Right renal pelvis (tissue), 4 donors: ENCODE measurements at regions not wholly inside any gene's neighbourhood (a gene's known extent, or its start where the extent isn't known, plus 50 kb on each side); places are given as distances from the start of the nearest gene placed in this dataset.

Experiments
- DNase-seq, 4 donors: peaks; one replicate each; pipeline ENCODE4 v3.0.0-alpha.2; 2013; ENCODE audit warnings: low read depth in 4 of 4, low spot score in 3 of 4, missing footprints in 1 of 4

DNA sequence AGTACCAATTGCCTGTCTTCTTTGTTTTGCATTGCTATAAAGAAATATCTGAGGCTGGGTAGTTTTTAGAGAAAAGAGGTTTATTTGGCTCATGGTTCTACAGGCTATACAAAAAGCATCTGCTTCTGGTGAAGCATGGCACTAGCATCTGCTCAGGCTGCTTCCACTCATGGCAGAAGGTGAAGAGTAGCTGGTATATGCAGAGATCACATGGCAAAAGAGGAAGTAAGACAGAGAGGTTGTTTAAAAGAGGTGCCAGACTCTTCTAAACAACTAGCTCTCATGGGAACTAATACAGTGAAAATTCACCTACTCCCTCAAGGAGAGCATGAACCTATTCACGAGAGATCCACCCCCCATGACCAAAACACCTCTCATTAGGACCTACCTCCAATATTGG lies 56.7 kb upstream of the GUCA2B start:
- DNase-seq, result no peak

DNA sequence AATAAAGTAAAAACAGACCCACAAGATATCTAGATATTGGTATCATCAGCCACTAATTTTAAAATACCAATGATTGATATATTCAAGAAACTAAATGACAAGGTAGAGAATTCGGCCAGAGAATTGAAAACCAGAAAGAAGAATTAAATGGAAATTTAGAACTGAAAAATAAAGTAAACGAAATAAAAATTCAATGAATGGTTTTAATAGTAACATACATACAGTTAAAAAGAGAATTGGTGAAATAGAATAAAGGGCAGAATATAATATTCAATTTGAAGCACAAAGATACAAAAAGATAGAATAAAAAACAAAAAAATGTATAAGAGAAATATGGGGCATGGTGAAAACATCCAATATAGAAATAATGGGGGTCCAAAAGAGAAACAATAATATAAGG lies 64.0 kb upstream of the GUCA2B start:
- no peak for DNase-seq

DNA sequence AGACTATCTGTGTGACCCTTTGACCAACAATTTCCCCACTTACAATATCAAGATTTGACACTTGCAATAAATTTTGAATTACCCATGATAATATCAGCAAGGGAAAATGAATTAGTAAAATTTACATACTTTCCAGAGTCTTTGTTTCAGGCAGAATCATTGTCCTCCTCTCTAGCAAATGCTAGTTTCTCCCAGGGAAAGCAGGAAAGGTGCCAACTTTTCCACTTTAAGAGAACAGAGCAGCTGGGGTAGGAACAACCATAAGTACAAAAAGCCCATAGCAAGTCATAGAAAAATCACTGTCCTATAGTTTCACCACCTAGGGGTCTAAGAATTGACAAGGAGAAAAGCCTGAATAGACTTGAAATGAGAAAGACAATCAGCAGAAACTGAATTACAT lies 67.1 kb upstream of the GUCA2B start:
- DNase-seq, result no peak

DNA sequence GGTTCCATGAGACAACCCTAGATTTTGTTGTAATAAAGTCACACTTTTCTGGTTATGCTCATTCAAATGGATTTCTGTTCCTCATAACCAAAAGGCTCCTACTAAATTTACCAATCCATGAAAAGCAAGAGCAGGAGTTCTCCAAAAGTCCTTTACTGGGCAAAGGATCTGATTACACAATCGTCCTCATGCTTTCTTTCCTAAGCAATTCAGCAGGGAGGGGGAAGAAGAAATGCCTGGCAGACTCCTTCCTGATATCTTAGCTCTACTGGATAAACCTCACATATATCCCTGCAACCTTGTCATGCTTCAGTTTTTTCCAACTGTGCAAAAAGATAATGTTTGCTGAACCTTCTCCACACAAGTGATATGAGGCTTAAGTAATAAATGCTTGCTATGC lies 67.6 kb upstream of the GUCA2B start:
- DNase-seq, result no peak

DNA sequence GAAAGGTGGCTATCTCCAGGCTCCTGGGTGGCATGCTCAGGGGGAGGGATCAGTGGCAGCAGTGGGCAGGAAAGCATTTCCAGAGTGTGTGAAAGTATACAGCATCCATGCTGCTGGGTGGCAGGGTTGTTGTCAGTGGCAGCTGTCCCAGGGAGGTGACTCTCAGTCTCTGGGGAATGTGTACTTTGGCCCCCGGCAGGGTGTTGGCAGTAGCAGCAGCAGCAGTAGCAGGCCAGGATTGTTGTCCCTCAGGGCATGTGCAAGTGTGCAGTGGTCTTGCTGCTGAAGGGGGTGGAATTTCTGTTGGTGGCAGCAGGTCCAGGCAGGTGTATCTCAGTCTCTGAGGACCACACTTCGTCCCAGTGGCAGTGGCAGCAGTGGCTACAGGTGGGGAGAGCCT lies 71.7 kb upstream of the GUCA2B start:
- DNase-seq, result no peak

DNA sequence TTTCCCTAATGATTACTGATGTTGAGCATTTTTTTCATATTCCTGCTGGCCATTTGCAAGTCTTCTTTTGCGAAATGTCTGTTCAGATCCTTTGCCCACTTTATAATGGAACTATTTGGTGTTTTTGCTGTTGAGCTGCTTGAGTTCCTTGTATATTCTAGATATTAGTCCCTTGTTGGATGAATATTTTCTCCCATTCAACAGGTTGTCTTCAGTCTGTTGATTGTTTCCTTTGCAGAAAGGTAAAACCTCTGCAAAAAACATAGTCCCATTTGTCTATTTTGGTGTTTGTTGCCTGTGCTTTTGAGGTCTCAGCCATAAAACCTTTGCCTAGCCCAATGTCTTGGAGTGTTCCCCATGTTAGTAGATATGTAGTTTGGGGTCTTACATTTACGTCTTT lies 78.0 kb upstream of the GUCA2B start:
- DNase-seq, result no peak

DNA sequence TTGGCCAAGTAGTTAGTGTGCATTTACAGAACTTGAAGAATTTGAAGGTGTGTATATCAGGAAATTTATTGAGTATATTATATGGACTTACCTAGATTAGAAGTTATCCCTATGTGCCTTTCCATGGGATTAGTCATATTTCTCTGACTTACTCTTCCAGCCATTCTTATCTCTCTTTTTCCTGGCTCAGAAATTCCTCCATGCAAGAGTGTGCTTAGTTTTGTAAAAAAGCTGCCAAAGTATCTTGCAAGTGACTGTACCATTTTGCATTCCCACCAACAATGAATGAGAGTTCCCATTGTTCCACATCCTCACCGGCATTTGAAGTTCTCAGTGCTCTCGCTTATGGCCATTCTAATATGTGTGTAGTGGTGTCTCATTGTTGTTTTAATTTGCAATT lies 82.2 kb upstream of the GUCA2B start:
- no peak for DNase-seq

DNA sequence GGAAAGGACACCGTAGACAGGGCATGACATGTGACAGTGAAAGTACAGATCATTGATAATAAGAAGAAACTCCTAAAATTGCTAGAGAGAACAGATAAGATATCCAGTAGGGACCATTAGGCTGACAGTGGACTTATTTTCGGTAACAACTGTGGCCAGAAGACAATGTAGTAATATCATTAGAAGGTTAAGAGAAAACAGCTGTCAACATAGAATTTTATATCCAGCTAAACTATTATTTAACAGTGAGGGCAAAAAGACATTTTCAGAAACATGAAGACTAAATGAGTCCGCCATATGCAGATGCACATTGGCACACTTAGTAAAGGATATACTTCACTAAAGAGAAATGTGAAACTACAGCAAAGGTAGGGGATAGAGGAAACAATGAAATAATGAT lies 95.4 kb upstream of the GUCA2B start:
- DNase-seq, result no peak

DNA sequence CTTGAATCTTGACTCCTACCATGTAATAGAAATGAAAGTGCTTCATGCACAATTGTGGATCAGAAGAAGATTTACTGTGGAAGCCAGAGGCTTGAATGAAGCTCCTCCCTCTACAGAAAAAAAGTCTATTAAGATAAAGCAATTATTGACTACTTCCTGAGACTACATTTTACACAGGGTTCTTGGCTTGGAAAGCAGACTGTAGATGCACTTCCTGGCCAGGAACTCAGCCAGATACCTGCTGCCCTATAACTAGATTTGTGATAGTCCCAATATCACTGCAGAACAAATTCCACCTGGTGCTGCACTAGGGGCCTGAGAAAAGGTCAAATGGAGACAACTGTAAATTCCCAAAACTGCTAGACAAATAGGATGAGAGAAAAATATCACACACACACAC lies 96.8 kb upstream of the GUCA2B start:
- DNase-seq, result no peak

DNA sequence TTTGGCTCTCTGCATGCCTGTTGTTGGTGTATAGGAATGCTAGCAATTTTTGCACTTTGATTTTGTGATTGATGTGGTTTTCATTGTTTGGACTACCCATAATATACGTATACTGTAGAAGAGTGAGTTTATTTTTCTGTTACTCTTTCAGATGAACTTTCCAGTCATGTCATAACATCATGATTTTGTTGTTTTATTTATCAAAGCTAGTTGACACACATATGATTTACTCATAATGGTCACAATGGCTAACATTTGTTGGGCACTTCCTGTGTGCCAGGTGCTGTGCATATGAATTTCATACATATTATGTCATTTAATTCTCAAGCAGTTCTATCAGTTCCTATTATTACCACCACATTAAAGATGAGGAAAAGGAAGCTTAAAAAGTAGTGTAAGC lies 98.1 kb upstream of the GUCA2B start:
- DNase-seq, result no peak

DNA sequence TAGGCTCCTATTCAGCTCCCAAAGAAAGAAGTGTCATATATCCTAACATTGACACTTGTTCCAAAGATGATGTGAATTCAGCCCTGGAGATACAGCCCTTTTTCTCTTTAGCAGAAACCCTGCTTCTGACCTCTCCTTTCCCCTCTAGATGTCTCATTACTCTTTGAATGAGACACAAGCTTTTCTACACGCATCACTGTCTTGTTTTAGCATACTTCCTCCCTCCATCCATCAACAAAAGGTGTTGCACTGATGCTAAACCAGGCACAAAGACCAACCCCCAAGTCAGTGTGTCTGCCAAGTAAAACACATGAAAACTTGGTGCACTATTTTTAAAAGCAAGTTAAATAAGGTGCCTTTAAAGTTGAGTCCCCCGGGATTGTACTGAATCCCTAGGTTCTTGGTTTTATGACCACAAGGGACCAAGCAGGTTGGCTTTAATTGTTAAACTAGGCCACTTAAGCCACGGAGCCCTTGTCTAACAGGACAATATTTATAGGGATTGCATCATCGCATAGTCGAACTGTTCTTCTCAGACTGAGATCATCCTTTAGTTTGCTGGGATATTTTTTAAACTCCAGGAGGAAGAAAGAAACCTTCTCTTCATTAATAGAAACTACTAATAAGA lies 101.0 kb upstream of the GUCA2B start:
- DNase-seq, result no peak

DNA sequence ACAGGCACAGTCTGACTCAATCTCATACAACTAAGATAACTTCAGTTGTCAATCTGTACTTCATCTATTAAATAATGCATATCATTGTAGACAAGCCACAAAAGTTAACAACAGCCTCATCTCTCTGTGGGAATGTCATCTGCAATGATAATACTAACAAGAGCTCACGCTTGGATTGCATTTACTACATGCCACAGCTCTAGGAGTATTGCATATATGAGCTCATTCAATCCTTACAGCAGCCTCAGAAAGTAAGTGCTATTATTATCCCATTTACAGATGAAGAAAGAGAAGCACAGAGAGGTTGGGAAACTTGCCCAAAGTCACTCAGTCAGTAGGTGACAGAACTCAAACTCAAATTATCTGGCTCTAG lies 105.7 kb upstream of the GUCA2B start:
- DNase-seq, result no peak

DNA sequence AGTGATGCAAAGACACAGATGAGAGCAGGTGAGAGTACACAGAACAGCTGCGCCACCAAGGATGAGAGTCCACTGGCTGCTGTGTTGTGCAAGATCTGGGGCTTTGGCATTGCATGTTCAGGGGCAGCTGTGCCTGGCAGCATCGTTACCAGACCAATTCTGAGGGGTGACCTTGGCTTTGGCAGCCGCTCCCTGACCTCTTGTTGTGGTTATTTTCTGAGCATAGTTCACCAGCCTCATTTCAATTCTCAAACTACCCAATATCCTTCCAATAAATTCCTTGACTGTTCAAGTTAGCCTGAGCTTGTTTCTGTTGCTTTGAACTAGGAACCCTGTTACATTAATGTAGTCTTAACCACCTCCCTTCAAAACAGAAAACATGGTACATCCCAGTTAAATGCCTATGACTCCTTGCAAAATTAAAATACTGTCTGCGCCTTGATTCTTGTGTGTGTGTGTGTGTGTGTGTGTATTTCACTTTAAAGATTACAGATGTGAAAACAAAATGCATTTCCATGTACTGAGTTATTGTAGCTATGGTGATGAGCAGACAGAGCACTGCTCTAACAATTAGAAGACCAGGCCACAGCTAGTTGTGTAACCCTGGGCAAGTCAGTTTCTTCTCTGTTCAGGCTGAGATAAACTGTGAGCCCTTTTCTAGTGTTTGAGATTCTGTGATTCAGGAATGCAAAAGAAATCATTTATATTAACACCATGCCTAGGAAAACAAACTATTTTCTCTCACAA lies 106.3 kb upstream of the GUCA2B start:
- no peak for DNase-seq

DNA sequence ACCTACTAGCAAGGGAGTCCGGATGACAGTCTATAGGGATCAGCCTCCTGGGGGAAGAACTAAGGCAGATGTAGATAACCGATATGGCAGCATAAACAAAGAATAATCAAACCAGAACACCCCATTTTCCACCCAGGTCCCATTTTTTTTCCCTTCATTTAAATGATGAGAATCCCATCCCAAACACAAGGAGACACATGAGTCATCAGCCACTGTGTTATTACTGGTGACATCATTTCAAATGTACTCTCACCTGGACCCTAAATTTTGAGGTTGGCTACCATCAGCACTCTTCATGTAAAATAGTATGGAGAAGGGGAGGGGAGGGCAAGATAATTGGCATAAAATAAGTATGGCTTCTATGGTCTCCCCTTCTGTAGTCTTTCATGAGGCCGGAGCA lies 108.9 kb upstream of the GUCA2B start:
- DNase-seq, result no peak

DNA sequence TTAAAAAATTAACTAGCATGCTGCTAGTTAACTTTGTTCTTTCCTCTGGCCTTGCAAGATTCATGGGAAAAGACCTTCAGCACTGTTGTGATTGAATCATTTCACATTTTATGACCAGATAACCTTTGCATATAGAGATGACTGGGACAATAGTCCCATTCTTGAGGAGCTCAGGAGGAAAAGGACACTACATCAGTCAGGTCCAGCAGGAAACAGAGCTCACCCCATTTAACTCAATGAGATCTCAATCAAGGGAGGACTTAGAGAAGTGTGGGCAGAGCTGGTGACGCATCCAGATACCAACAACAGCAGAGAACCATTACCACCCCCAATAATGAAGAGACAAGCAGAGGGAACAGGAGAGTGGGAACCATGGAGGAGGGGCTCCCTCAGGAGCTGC lies 109.4 kb upstream of the GUCA2B start:
- DNase-seq, result no peak

DNA sequence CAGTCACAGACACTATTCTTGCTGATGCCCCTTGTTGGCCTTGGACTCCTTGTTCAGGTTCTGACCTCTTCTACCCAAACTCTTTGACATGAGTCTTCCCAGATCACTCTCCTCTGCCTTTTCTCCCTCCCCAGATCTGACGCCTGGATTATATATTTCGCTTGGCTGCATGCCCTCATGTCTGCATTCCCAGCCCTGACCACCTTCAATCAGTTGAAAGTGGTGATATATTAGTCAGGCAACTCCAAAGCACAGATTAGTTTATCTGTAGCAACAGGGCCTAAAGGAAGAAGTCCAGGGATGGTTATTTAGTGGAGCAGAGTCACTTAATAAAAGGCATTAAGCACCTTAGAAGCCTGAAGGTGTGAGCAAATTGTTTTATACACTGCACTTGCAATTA lies 110.0 kb upstream of the GUCA2B start:
- no peak for DNase-seq

DNA sequence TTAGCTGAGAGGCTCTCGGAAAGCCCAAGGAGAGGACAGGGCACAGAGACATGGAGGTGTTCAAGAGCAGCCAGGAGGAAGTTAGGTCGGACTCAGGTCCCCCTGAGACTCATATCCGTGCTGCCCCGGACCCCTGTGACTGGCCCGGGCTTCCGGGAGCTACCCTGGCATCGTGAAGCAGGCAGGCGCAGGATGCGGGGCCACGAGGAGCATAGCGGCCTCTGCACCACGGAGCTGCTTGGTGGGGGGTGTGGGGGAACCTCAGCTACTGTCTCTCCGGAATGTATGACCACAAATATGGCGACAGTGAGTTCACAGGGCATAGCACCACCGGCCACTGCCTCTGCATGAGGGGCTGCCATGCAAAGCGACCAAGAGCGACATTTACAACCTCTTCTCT lies 112.2 kb upstream of the GUCA2B start:
- DNase-seq, result no peak

DNA sequence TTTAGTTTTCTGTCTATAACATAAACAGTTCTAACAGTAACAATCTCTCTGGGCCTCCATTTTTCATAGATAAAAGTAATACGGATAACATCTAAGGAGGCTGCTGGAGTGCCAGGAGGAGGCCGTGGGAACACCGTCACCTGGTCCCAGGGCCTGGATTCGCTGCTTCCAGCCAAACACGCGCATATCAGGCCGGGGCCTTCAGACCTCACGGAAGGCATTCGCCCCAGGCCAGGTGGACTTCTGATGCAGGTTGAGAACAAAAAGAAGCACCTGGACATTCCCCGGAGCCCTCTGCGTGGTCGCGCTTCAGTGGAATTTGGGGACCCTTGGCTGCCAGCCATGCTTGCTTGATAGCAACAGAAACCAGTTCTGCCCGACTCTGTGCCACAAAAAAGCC lies 113.1 kb upstream of the GUCA2B start:
- no peak for DNase-seq

DNA sequence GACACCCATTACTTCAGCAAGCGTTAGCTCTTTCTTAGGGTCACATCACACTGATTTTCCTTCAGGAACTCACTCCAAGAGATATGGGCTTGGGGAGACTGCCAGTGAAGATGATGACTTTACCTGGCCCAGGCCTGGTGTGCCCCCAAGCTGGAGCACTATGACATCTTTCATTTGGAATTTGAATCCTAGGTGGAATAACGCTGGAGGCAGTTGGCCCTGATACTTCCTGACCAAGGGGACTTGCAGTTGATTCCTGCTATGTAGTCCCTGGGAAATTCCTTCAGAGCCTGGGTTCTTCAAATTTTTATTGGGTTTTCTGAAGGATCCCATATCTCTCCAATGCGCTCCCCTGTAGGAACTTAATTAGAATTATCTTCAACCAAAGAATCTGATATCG lies 114.9 kb upstream of the GUCA2B start:
- no peak for DNase-seq

DNA sequence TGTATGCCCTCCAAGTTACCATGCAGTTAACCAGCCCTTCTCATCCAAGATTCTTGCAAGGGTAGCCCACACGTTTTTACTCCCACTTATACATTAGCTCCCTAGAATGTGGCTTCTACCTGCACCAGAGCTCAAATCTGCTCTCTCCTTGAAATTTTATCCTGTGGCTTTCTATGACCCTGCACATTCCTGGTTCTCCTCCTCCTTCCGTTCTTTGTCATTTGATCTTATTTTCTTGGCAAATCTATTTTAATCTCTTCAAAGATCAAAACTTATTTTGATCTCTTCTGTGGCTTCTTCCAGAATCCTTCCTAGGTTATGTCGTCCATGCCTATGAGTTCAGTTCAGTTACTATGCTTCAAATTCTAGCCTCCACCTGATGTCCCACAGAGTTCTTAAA lies 115.6 kb upstream of the GUCA2B start:
- no peak for DNase-seq

DNA sequence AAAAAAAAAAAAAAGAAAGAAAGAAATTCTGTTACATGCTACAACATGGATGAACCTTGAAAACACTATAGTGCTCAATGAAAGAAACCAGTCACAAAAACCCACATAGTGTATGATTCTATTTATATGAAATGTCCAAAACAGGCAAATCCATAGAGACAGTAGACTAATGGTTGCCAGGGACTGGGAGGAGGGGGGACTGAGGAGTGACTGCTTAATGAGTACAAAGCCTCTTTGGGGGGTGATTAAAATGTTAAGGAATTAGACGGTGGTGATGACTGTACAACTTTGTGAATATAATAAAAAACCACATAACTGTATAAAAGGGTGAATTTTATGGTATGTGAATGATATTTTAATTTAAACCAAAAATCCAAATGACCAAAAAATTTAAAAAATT lies 116.0 kb upstream of the GUCA2B start:
- DNase-seq, result no peak

DNA sequence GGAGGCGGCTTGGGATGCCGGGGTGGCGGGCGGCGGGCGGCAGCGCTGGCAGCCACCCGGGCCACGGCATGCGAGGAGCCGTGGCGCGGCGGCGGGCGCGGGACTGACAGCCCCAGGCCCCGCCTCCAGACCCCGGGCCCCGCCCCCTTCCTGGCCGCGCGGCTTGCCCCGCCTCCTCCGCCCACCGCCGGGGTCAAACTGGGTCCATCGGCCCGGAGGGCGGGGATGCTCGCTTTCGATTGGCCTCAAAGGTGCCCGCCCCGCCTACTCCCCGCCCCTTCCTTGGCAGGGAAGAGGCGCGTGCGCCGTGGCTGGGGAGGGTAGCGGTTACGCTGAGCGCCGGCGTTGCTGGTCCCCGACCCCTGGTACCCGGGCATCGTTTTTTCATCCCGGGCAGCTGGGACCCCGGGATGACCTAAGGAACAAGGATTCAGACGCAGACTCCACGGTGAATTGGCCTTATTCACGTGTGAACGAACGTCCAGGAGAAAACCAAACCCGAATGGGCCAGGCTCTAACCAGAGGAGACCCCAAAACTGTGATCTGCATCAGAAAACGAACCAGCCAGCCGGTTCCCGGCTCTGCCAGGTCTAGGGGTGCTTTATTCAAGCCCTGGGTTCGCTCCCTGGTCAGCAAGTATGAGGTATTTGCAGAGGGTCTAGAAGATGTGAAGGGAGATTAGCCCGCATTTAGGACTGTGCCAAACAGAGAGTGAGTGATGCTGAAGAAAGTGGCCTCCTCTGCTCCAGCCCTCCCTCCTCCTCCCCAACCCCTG lies 117.2 kb upstream of the GUCA2B start:
- DNase-seq, result peak; percentile 87 to 90 (median 90)
